Uterus (tissue), 2 donors: ENCODE measurements at regions not wholly inside any gene's neighbourhood (a gene's known extent, or its start where the extent isn't known, plus 50 kb on each side); places are given as distances from the start of the nearest gene placed in this dataset.

Experiments
- POLR2A ChIP-seq, 2 donors: fragments of 450-650 bp; IDR thresholded peaks; one replicate each; pipeline ENCODE4 v1.6.1; 2016; ENCODE audit warnings: antibody characterized with exemption in 2 of 2, mild to moderate bottlenecking in 1 of 2, moderate library complexity in 1 of 2
- TF ChIP-seq, protein P1 (sequence below), 4 experiments: fragments of 200-600 bp in 2 of 4; fragments of 450-650 bp in 2 of 4; sonication (generic) in 2 of 4; IDR thresholded peaks; one replicate each; pipeline ENCODE4 v1.5.1; 2016 to 2019; ENCODE audit warnings: antibody characterized with exemption in 4 of 4, mild to moderate bottlenecking in 2 of 4, moderate library complexity in 1 of 4

DNA sequence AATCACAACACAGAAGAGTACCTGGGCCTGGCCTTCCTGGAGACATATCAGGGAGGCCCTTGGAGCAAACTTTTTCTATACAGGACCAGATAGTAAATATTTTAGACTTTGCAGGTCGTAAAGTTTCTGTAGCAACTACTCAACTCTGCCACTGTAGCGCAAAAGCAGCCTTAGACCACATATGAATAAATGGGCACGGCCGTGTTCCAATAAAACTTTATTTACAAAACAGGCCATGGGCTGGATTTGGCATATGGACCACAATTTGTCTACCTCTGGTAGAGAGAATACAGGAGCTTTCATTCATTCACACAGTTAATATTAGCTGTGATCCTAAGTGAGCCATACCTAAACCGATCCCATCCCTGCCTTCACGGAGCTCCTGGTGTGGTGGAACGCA is 98.6 kb upstream of the CAB39 start:
- TF ChIP-seq POLR2A (IDR thresholded peaks at IDR 0.05) = no peak
- TF ChIP-seq, protein P1, sequence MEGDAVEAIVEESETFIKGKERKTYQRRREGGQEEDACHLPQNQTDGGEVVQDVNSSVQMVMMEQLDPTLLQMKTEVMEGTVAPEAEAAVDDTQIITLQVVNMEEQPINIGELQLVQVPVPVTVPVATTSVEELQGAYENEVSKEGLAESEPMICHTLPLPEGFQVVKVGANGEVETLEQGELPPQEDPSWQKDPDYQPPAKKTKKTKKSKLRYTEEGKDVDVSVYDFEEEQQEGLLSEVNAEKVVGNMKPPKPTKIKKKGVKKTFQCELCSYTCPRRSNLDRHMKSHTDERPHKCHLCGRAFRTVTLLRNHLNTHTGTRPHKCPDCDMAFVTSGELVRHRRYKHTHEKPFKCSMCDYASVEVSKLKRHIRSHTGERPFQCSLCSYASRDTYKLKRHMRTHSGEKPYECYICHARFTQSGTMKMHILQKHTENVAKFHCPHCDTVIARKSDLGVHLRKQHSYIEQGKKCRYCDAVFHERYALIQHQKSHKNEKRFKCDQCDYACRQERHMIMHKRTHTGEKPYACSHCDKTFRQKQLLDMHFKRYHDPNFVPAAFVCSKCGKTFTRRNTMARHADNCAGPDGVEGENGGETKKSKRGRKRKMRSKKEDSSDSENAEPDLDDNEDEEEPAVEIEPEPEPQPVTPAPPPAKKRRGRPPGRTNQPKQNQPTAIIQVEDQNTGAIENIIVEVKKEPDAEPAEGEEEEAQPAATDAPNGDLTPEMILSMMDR (IDR thresholded peaks at IDR 0.05) = no peak
